Stimulated activated CD4-positive, alpha-beta T cell treated with anti-CD3 and anti-CD28 coated beads, Interleukin-15, amount 100 ng/mL, for 48 hours (primary cell): ENCODE measurements at regions not wholly inside any gene's neighbourhood (a gene's known extent, or its start where the extent isn't known, plus 50 kb on each side); places are given as distances from the start of the nearest gene placed in this dataset.
"Not testable (repeated sequence)": the region's sequence is repeated elsewhere in the genome, so short reads cannot be mapped to it uniquely, and the experiment has no call there.

ENCODE experiments used
- DNase-seq, 2 donors: peaks; one replicate each; pipeline ENCODE4 v3.0.0-alpha.2; 2020; ENCODE audit warnings: low read depth in 2 of 2

- not testable (repeated sequence) for DNase-seq
These were observed 198.1 kb upstream of the WSB1 start for GRCh38 chr17:27095821-27096220.

GRCh38 chr17:27099266-27099665 is 194.6 kb upstream of the WSB1 start:
- not testable (repeated sequence) for DNase-seq

GRCh38 chr17:27104605-27105221 is 189.2 kb upstream of the WSB1 start:
- not testable (repeated sequence) for DNase-seq

GRCh38 chr17:27105636-27106035 is 188.3 kb upstream of the WSB1 start:
- no peak for DNase-seq

GRCh38 chr17:27106347-27106981 is 187.4 kb upstream of the WSB1 start:
- no peak for DNase-seq

GRCh38 chr17:27106982-27107360 is 186.9 kb upstream of the WSB1 start:
- no peak for DNase-seq

GRCh38 chr17:27107386-27108328 is 186.3 kb upstream of the WSB1 start:
- not testable (repeated sequence) for DNase-seq

GRCh38 chr17:27109346-27109745 is 184.6 kb upstream of the WSB1 start:
- DNase-seq, result no peak

GRCh38 chr17:27153005-27153404 is 140.9 kb upstream of the WSB1 start:
- DNase-seq, result no peak

- DNase-seq, result no peak
These were observed 138.0 kb upstream of the WSB1 start for GRCh38 chr17:27155866-27156265.

GRCh38 chr17:27157297-27157696 is 136.6 kb upstream of the WSB1 start:
- DNase-seq, result no peak

GRCh38 chr17:27157898-27158297 is 136.0 kb upstream of the WSB1 start:
- DNase-seq, result no peak

GRCh38 chr17:27158382-27158781 is 135.5 kb upstream of the WSB1 start:
- no peak for DNase-seq

- no peak for DNase-seq
These were observed 113.6 kb upstream of the WSB1 start for GRCh38 chr17:27180322-27180721.

- not testable (repeated sequence) for DNase-seq
These were observed 112.5 kb upstream of the WSB1 start for GRCh38 chr17:27181379-27181925.

GRCh38 chr17:27181935-27182334 is 112.0 kb upstream of the WSB1 start:
- DNase-seq, result no peak

GRCh38 chr17:27197505-27197904 is 96.4 kb upstream of the WSB1 start:
- not testable (repeated sequence) for DNase-seq

GRCh38 chr17:27199948-27200347 is 94.0 kb upstream of the WSB1 start:
- DNase-seq, result no peak

- no peak for DNase-seq
These were observed 93.4 kb upstream of the WSB1 start for GRCh38 chr17:27200476-27200875.

GRCh38 chr17:27203241-27203640 is 90.7 kb upstream of the WSB1 start:
- no peak for DNase-seq

- DNase-seq, result no peak
These were observed 87.5 kb upstream of the WSB1 start for GRCh38 chr17:27206447-27206846.

- DNase-seq, result no peak
These were observed 86.8 kb upstream of the WSB1 start for GRCh38 chr17:27207073-27207513.
